H1 (cell line): ENCODE measurements at regions not wholly inside any gene's neighbourhood (a gene's known extent, or its start where the extent isn't known, plus 50 kb on each side); places are given as distances from the start of the nearest gene placed in this dataset. TPM values are rescaled to one million over a fixed set of nuclear protein-coding genes. Genes with fewer than 3 reads are reported as not detected.

Experiments
- CTCF ChIA-PET: fragments of 300-600 bp; sonication (Branson Sonifier 250); formaldehyde crosslinking; loops from one replicate; lab custom pipeline; 2021; ENCODE audit not compliant: partially characterized antibody; lab: Charles Lee
- POLR2A ChIA-PET: fragments of 300-600 bp; sonication (Branson Sonifier 250); formaldehyde crosslinking; loops from one replicate; lab custom pipeline; 2021; ENCODE audit warnings: inconsistent platforms; ENCODE audit not compliant: partially characterized antibody; lab: Charles Lee
- DNase-seq, 2 experiments: peaks; one replicate each; pipeline versions ENCODE4 v3.0.0 to v3.0.0-alpha.2; 2010 to 2022; ENCODE audit warnings: low spot score in 2 of 2, low read depth in 1 of 2, mixed read lengths in 1 of 2
- FAIRE-seq: peaks from 2 replicates; lab custom pipeline; 2011; peaks lifted over from hg19 to GRCh38; lab: Jason Lieb, UNC
- H2AFZ ChIP-seq: 2 replicates; pipeline ENCODE4 v1.8.1; 2012; ENCODE audit warnings: low read length, inconsistent platforms
- H2AK5ac ChIP-seq: 2 replicates; pipeline ENCODE4 v1.6.1; 2013; ENCODE audit warnings: low read depth, low read length
- H2BK120ac ChIP-seq: replicated peaks from 2 replicates; pipeline ENCODE3; 2013; ENCODE audit warnings: low read depth, low read length, inconsistent platforms
- H2BK12ac ChIP-seq: 2 replicates; pipeline ENCODE4 v1.6.1; 2013; ENCODE audit warnings: low read depth, low read length
- H2BK15ac ChIP-seq: 2 replicates; pipeline ENCODE4 v1.6.1; 2013; ENCODE audit warnings: low read length
- H2BK20ac ChIP-seq: 2 replicates; pipeline ENCODE4 v1.6.1; 2013; ENCODE audit warnings: low read length
- H2BK5ac ChIP-seq: 2 replicates; pipeline ENCODE4 v1.6.1; 2013; ENCODE audit warnings: low read depth, low read length
- H3K14ac ChIP-seq: 2 replicates; pipeline ENCODE4 v1.6.1; 2013; ENCODE audit warnings: inconsistent platforms; ENCODE audit not compliant: insufficient read length
- H3K18ac ChIP-seq: 2 replicates; pipeline ENCODE4 v1.6.1; 2013; ENCODE audit warnings: low read length; ENCODE audit errors: extremely low read depth
- H3K23ac ChIP-seq: 2 replicates; pipeline ENCODE4 v1.6.1; 2013; ENCODE audit warnings: inconsistent platforms; ENCODE audit not compliant: insufficient read length
- H3K23me2 ChIP-seq: 2 replicates; pipeline ENCODE4 v1.6.1; 2013; ENCODE audit warnings: low read depth, low read length
- H3K27ac ChIP-seq: 2 replicates; pipeline ENCODE4 v1.6.1; 2011; ENCODE audit warnings: low read depth, low read length, inconsistent platforms
- H3K27me3 ChIP-seq, 4 experiments: replicated peaks in 1 of 4; 1 replicate in 1 of 4; 2 replicates in 3 of 4; pipeline versions ENCODE4 v1.6.1 to v1.8.1; 2011 to 2013; ENCODE audit warnings: low read length in 3 of 4, mild to moderate bottlenecking in 3 of 4, inconsistent platforms in 2 of 4, mixed read lengths in 2 of 4, moderate library complexity in 1 of 4; ENCODE audit not compliant: control insufficient read depth in 3 of 4, insufficient read depth in 3 of 4; ENCODE audit errors: extremely low read depth in 1 of 4
- H3K36me3 ChIP-seq, 4 experiments: 2 replicates each; pipeline versions ENCODE4 v1.6.1 to v1.8.1; 2011 to 2013; ENCODE audit warnings: mild to moderate bottlenecking in 4 of 4, low read length in 3 of 4, moderate library complexity in 2 of 4, control low read depth in 1 of 4, inconsistent platforms in 1 of 4; ENCODE audit not compliant: insufficient read depth in 4 of 4, control insufficient read depth in 2 of 4
- H3K4ac ChIP-seq: replicated peaks from 2 replicates; pipeline ENCODE3; 2013; ENCODE audit warnings: low read length, low read depth, mixed read lengths, inconsistent platforms; ENCODE audit not compliant: insufficient read length
- H3K4me1 ChIP-seq, 4 experiments: replicated peaks in 1 of 4; 1 replicate in 1 of 4; 2 replicates in 3 of 4; pipeline versions ENCODE4 v1.6.1 to v1.8.1; 2011 to 2013; ENCODE audit warnings: low read length in 3 of 4, inconsistent platforms in 2 of 4, mixed read lengths in 1 of 4; ENCODE audit not compliant: insufficient read depth in 4 of 4, control insufficient read depth in 3 of 4
- H3K4me2 ChIP-seq, 2 experiments: 2 replicates each; pipeline versions ENCODE4 v1.6.1 to v1.8.1; 2011 to 2013; ENCODE audit warnings: low read depth in 2 of 2, low read length in 2 of 2, control low read depth in 1 of 2, inconsistent platforms in 1 of 2, mild to moderate bottlenecking in 1 of 2; ENCODE audit not compliant: insufficient read depth in 1 of 2
- H3K4me3 ChIP-seq, 4 experiments: fragments of 200-600, 300-600 bp in 1 of 4; sonication (generic), shearing (Covaris generic), sonication (Bioruptor Twin) in 1 of 4; 2 replicates each; pipeline versions ENCODE4 v1.5.1 to v1.8.1; 2011 to 2016; ENCODE audit warnings: low read length in 4 of 4, low read depth in 3 of 4, control low read depth in 2 of 4, inconsistent platforms in 2 of 4, mild to moderate bottlenecking in 2 of 4, mixed read lengths in 1 of 4, moderate library complexity in 1 of 4; ENCODE audit not compliant: insufficient read depth in 2 of 4; ENCODE audit errors: extremely low read depth in 1 of 4
- H3K56ac ChIP-seq: replicated peaks from 2 replicates; pipeline ENCODE3; 2013; ENCODE audit warnings: low read depth, mild to moderate bottlenecking, mixed read lengths, low read length, inconsistent platforms; ENCODE audit not compliant: insufficient read length
- H3K79me1 ChIP-seq: 2 replicates; pipeline ENCODE4 v1.6.1; 2013; ENCODE audit warnings: low read depth, low read length, control low read depth
- H3K79me2 ChIP-seq, 2 experiments: 2 replicates each; pipeline versions ENCODE4 v1.6.1 to v1.8.1; 2012 to 2013; ENCODE audit warnings: low read length in 2 of 2, mild to moderate bottlenecking in 2 of 2, inconsistent platforms in 1 of 2; ENCODE audit not compliant: insufficient read depth in 2 of 2, control insufficient read depth in 1 of 2
- H3K9ac ChIP-seq, 4 experiments: replicated peaks in 1 of 4; 1 replicate in 1 of 4; 2 replicates in 3 of 4; pipeline versions ENCODE4 v1.6.1 to v1.8.1; 2011 to 2013; ENCODE audit warnings: low read depth in 3 of 4, low read length in 3 of 4, control low read depth in 2 of 4, mild to moderate bottlenecking in 2 of 4, moderate library complexity in 2 of 4, inconsistent platforms in 1 of 4; ENCODE audit errors: extremely low read depth in 1 of 4
- H3K9me3 ChIP-seq, 2 experiments: 2 replicates each; pipeline versions ENCODE4 v1.6.1 to v1.8.1; 2012 to 2013; ENCODE audit warnings: mild to moderate bottlenecking in 2 of 2, moderate library complexity in 2 of 2, control low read depth in 1 of 2, inconsistent platforms in 1 of 2, low read depth in 1 of 2, low read length in 1 of 2, mixed read lengths in 1 of 2; ENCODE audit not compliant: insufficient read depth in 2 of 2
- H4K20me1 ChIP-seq, 2 experiments: replicated peaks in 1 of 2; 2 replicates each; pipeline versions ENCODE3 to v1.8.1; 2011 to 2013; ENCODE audit warnings: inconsistent platforms in 2 of 2, low read length in 2 of 2, mild to moderate bottlenecking in 1 of 2; ENCODE audit not compliant: insufficient read depth in 2 of 2, control insufficient read depth in 1 of 2
- H4K5ac ChIP-seq: 2 replicates; pipeline ENCODE4 v1.6.1; 2013; ENCODE audit warnings: low read length, low read depth, mixed read lengths, inconsistent platforms; ENCODE audit not compliant: insufficient read length
- H4K8ac ChIP-seq: 2 replicates; pipeline ENCODE4 v1.8.0; 2013; ENCODE audit warnings: mild to moderate bottlenecking, moderate library complexity, low read length, inconsistent platforms; ENCODE audit not compliant: insufficient read depth; ENCODE audit errors: extremely low read depth
- H4K91ac ChIP-seq: replicated peaks from 2 replicates; pipeline ENCODE3; 2013; ENCODE audit warnings: low read length, mixed read lengths, inconsistent platforms; ENCODE audit not compliant: insufficient read length
- KDM1A ChIP-seq: fragments of 200-600, 300-600 bp; sonication (generic); IDR thresholded peaks from 2 replicates; pipeline ENCODE4 v1.7.1; 2016; ENCODE audit warnings: mild to moderate bottlenecking, low read length, borderline replicate concordance
- SIX5 ChIP-seq: IDR thresholded peaks from 2 replicates; pipeline ENCODE4 v1.6.1; 2011; ENCODE audit warnings: mild to moderate bottlenecking, low read depth, low read length
- SP4 ChIP-seq: IDR thresholded peaks from 2 replicates; pipeline ENCODE4 v1.6.1; 2012; ENCODE audit warnings: low read length, inconsistent platforms
- WGBS, 2 experiments: shearing (Covaris generic) in 1 of 2; methylation state at CpG; one replicate each; pipeline versions ENCODE4 v1.1.6 to v1.1.7; 2013 to 2015; ENCODE audit warnings: low lambda C conversion rate in 2 of 2, mixed read lengths in 2 of 2, inconsistent platforms in 1 of 2, low coverage in 1 of 2, missing lambda C conversion rate in 1 of 2; ENCODE audit not compliant: insufficient replicate concordance in 2 of 2, insufficient coverage in 1 of 2, insufficient read length in 1 of 2; ENCODE audit errors: extremely low coverage in 1 of 2, missing lambda C conversion rate in 1 of 2; 5-methylcytosine and 5-hydroxymethylcytosine counted together
- small RNA-seq: library from polyadenylated mRNA; stranded (forward); fragments of <200 nt; extraction: miRNeasy Mini kit (QIAGEN cat#:217004); gene quantifications from one replicate; pipeline ENCODE3, GENCODE V24; 2013; ENCODE audit not compliant: insufficient read depth

DNA sequence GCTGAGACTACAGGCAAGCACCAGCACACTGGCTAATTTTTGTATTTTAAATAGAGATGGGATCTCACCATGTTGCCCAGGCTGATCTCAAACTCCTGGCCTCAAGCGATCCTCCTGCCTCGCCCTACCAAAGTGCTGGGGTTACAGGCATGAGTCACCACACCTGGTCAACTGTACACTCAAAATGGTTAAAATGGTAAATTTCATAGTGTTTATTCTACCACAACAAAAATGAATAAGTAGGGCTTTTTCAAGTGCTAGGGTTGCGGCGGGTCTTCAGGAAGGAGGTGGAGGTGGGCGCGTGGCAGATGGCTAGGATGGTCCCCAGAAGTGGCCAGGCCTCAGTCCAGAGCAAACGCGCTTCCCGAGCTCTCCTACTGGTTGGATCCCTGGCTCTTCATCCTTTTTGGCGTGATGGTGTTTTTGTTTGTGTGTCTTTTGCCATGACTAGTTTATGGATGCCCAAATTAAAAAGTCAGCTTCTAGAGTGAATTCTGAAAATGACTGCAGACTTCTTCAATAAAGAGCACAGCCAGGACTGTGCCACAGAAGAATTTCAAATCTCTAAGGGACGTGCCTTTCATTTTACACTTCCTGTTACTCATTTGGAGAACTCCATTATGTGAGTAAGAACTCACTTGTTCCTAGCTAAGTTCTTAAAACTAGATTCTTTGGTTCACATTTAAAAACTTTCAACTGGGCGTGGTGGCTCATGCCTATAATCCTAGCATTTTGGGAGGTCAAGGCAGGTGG is 73.9 kb downstream of the TMEM130 start:
- H4K20me1 ChIP-seq = no peaks in the 10 kb centered on the region
- no peak overlapping the region for H3K9ac ChIP-seq

More for the DNA sequence above, 73.9 kb downstream of the TMEM130 start:
- H4K91ac ChIP-seq = no peak overlapping the region
- H3K4ac ChIP-seq = no peak overlapping the region
- H2BK15ac ChIP-seq = no peak overlapping the region
- TF ChIP-seq SP4 (no peak), KDM1A (no peak), SIX5 (no peak)
- TF ChIP-seq, all 59 proteins: peak for 0
- DNase-seq (no peak), FAIRE-seq (no peak)
- ChIA-PET POLR2A (no interaction called here), CTCF (interaction anchor here (1.6 to 3.0 kb wide), 2 partner anchors 36 to 57 kb away, joined by 3 to 15 read pairs; no protein-coding TSS in a partner anchor)
- Histone ChIP-seq H3K9me3 (peaks cover 0 to 3% of the 10 kb centered on the region in 2 experiments; a peak in 1 of 4 replicates), H2AK5ac (no peak overlapping the region), H2BK120ac (no peak overlapping the region), H3K56ac (no peak overlapping the region), H3K14ac (no peak overlapping the region), H2BK12ac (no peak overlapping the region), H2BK5ac (no peak overlapping the region), H3K36me3 (no peaks in the 10 kb centered on the region), H3K79me2 (no peaks in the 10 kb centered on the region), H3K18ac (no peak overlapping the region), H3K23me2 (no peaks in the 10 kb centered on the region), H3K4me2 (no peak overlapping the region), H4K5ac (no peak overlapping the region), H3K4me3 (no peak overlapping the region), H3K23ac (no peak overlapping the region), H2AFZ (no peak overlapping the region), H3K79me1 (no peaks in the 10 kb centered on the region), H4K8ac (no peak overlapping the region), H3K27ac (no peak overlapping the region), H2BK20ac (no peak overlapping the region), H3K27me3 (no peaks in the 10 kb centered on the region), H3K4me1 (no peaks in the 10 kb centered on the region)
- WGBS, 2 experiments = 84% methylated on average over 12 of the region's 12 CpGs; no CpG with 5 or more reads in 1 of the 2 experiments

Small RNAs in the stretch of these regions (small RNA-seq; reads per million reads assigned to genes)
- not detected for gene RNU6-393P
